ENCODE measurements at regions not wholly inside any gene's neighbourhood (a gene's known extent, or its start where the extent isn't known, plus 50 kb on each side); places are given as distances from the start of the nearest gene placed in this dataset.
"Not testable (repeated sequence)": the region's sequence is repeated elsewhere in the genome, so short reads cannot be mapped to it uniquely, and the experiment has no call there.

- H3K36me3 ChIP-seq (ENCODE audit: control insufficient read depth, insufficient read depth, low read length); H3K4me1 ChIP-seq (ENCODE audit: control insufficient read depth, insufficient read depth, low read length); H3K27ac ChIP-seq (ENCODE audit: insufficient read depth, low read depth, low read length, poor library complexity, severe bottlenecking); H3K27me3 ChIP-seq (ENCODE audit: control insufficient read depth, insufficient read depth, low read length, poor library complexity, severe bottlenecking); H3K4me3 ChIP-seq (ENCODE audit: insufficient read depth, low read depth, low read length): not testable (repeated sequence)
- H3K9me3 ChIP-seq (ENCODE audit: control insufficient read depth, low read length), result peaks cover 49% of the 10 kb centered on the region
- WGBS, 2 experiments, result 82 to 83% methylated on average over 17 of the region's 17 CpGs
Measured at GRCh38 chr21:9769718-9770690, 751.4 kb upstream of the TPTE start.

DNA sequence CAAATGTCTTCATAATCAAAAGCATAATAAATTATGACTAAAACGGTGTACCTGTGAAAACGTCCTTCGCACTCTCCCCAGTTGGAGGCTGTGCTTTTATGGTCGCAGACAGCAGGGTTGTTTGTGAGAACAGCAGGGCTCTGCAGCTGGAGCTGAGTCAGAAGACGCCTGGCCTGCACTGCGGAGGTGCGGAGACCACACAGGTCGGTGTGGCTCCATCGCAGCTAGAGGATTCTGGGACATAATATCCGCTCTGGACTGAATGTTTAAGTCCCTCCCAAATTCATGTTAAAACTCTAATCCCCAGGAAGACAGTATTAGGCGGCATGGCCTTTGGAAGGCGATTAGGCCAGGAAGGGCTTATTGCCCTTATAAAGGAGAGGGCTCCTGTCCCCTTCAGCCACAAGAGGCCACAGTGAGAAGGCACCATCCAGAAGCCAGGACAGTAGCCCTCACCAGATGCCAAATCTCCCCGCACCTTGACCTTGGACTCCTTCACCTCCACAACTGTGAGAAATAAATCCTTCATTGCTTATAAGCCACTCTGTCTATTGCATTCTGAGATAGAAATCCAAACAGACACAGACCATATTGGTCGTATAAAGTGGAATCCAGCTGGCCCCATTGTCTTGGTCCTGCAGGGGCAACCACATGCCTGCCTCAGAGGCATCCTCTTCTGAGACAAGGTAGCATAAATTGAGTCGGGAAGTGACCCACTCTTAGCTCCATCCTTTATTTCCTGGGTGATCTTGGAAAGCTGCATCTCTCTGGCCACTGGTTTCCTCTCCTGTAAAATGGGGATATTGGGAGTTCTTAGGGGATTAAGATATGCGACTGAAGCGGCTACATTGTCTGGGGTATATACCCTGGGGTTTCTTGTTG lies 749.7 kb upstream of the TPTE start:
- not testable (repeated sequence) for H3K27ac ChIP-seq (ENCODE audit: insufficient read depth, low read depth, low read length, poor library complexity, severe bottlenecking); H3K4me3 ChIP-seq (ENCODE audit: insufficient read depth, low read depth, low read length)
- whole genome bisulfite sequencing, 2 experiments, result 76 to 79% methylated on average over 17 of the region's 17 CpGs

GRCh38 chr21:9772348-9772672 lies 749.1 kb upstream of the TPTE start:
- no peaks in the 10 kb centered on the region for H3K4me1 ChIP-seq (ENCODE audit: control insufficient read depth, insufficient read depth, low read length)
- H3K27ac ChIP-seq (ENCODE audit: insufficient read depth, low read depth, low read length, poor library complexity, severe bottlenecking), result no peak overlapping the region
- H3K4me3 ChIP-seq (ENCODE audit: insufficient read depth, low read depth, low read length), result no peak overlapping the region
- H3K9me3 ChIP-seq (ENCODE audit: control insufficient read depth, low read length), result peaks cover 57% of the 10 kb centered on the region
- no peaks in the 10 kb centered on the region for H3K36me3 ChIP-seq (ENCODE audit: control insufficient read depth, insufficient read depth, low read length)
- WGBS, 2 experiments, result 66 to 67% methylated on average over 6 of the region's 6 CpGs
- H3K27me3 ChIP-seq (ENCODE audit: control insufficient read depth, insufficient read depth, low read length, poor library complexity, severe bottlenecking), result no peaks in the 10 kb centered on the region

More for the DNA sequence above, 749.7 kb upstream of the TPTE start:
- H3K27me3 ChIP-seq (ENCODE audit: control insufficient read depth, insufficient read depth, low read length, poor library complexity, severe bottlenecking); H3K4me1 ChIP-seq (ENCODE audit: control insufficient read depth, insufficient read depth, low read length); H3K36me3 ChIP-seq (ENCODE audit: control insufficient read depth, insufficient read depth, low read length): not testable (repeated sequence)
- H3K9me3 ChIP-seq (ENCODE audit: control insufficient read depth, low read length), result peaks cover 57% of the 10 kb centered on the region

DNA sequence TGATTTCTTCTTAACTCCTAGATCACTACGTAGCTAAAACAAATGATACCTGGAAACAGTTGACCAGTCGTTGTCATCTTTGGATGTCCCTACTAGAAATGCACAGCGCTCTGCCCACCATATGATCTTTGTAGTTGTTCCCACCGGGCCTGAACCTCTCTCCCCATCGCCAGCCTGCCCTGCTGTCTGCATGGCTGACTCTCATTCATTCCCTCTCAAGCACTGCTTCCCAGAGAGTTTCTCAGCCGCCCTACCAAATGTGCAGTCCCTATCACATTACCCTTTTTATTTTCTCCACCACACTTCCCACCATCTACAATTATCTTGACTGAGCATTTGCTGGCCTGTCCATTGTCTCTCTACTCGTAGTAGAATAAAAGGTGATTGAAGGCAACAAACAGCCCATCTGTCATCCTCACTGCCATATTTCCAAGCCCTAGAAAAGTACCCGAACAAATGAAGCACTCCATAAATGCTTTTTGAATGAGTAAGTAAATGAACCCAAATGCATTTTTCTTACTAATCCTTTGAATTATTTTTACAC lies 748.4 kb upstream of the TPTE start:
- 79 to 80% methylated on average over 8 of the region's 8 CpGs for WGBS, 2 experiments
- not testable (repeated sequence) for H3K4me3 ChIP-seq (ENCODE audit: insufficient read depth, low read depth, low read length)
- peaks cover 52% of the 10 kb centered on the region for H3K9me3 ChIP-seq (ENCODE audit: control insufficient read depth, low read length)

DNA sequence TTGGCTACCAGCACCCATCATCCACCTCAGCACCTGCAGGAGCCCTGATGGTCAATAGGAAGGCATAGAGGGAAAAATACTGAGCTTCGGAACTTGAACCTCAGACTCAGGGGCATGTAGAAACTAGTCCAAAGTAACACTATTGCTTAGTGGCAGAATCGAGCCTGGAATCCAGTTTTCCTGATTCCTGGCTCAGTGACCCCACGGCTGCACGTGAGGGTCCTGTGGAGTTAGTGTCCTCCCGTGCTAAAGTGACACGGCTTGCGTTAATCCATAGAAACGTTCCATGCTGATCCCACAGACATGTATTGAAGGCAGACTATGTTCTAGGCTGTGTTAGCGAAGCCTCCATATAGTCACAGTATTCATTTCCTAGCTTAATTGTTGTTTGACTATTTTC lies 747.0 kb upstream of the TPTE start:
- Histone ChIP-seq H3K9me3 (ENCODE audit: control insufficient read depth, low read length) (peaks cover 43% of the 10 kb centered on the region), H3K27ac (ENCODE audit: insufficient read depth, low read depth, low read length, poor library complexity, severe bottlenecking) (no peak overlapping the region), H3K36me3 (ENCODE audit: control insufficient read depth, insufficient read depth, low read length) (no peaks in the 10 kb centered on the region), H3K4me1 (ENCODE audit: control insufficient read depth, insufficient read depth, low read length) (no peaks in the 10 kb centered on the region), H3K27me3 (ENCODE audit: control insufficient read depth, insufficient read depth, low read length, poor library complexity, severe bottlenecking) (no peaks in the 10 kb centered on the region), H3K4me3 (ENCODE audit: insufficient read depth, low read depth, low read length) (no peak overlapping the region)
- 76 to 78% methylated on average over 9 of the region's 9 CpGs for WGBS, 2 experiments

More for the DNA sequence above, 748.4 kb upstream of the TPTE start:
- not testable (repeated sequence) for H3K27me3 ChIP-seq (ENCODE audit: control insufficient read depth, insufficient read depth, low read length, poor library complexity, severe bottlenecking); H3K36me3 ChIP-seq (ENCODE audit: control insufficient read depth, insufficient read depth, low read length); H3K4me1 ChIP-seq (ENCODE audit: control insufficient read depth, insufficient read depth, low read length); H3K27ac ChIP-seq (ENCODE audit: insufficient read depth, low read depth, low read length, poor library complexity, severe bottlenecking)

DNA sequence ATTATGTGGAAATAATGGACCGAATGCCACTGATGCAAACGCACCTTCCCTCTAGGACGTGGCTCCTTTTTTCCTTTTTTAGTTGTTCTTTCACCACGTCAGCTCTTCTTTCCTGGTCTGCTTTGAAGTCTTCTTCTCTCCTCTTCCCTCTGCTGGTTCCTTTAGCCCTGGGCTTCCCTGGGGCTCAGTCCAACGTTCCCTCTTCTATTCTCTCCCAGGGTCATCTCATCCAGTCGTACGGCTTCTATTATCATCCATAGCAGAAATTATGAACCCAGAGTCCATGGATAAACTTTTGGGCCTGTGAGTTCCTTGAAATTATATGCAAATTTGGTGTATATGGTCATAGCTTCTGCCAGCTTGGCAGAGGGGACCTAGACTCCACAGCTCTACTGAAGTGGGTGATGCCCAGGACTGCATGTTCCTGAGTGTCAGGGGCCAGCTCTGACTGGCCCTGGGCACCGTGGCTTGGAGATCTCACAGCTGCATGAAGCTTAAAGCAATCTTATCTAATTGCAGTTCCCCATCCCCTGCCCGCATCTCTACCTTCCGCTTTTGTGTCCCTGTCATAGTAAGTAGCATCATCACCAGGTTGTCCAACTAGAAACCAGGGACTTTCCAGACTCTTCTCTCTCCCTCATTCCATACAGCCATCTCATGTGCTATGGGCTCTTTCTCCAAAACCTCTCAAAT lies 746.3 kb upstream of the TPTE start:
- not testable (repeated sequence) for H3K36me3 ChIP-seq (ENCODE audit: control insufficient read depth, insufficient read depth, low read length); H3K27ac ChIP-seq (ENCODE audit: insufficient read depth, low read depth, low read length, poor library complexity, severe bottlenecking); H3K4me1 ChIP-seq (ENCODE audit: control insufficient read depth, insufficient read depth, low read length); H3K4me3 ChIP-seq (ENCODE audit: insufficient read depth, low read depth, low read length); H3K27me3 ChIP-seq (ENCODE audit: control insufficient read depth, insufficient read depth, low read length, poor library complexity, severe bottlenecking)
- WGBS, 2 experiments, result 74 to 75% methylated on average over 10 of the region's 10 CpGs
- H3K9me3 ChIP-seq (ENCODE audit: control insufficient read depth, low read length), result peaks cover 40% of the 10 kb centered on the region

DNA sequence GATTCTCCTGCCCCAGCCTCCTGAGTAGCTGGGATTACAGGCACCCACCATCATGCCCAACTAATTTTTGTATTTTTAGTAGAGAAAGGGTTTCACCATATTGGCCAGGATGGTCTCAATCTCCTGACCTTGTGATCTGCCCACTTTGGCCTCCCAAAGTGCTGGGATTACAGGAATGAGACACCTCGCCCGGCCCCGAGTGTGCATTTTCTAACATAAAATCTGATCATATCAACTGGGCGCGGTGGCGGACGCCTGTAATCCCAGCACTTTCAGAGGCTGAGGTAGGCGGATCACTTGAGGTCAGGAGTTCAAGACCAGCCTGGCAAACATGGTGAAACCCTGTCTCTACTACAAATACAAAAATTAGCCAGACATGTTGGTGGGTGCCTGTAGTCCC lies 745.5 kb upstream of the TPTE start:
- not testable (repeated sequence) for H3K36me3 ChIP-seq (ENCODE audit: control insufficient read depth, insufficient read depth, low read length); H3K27ac ChIP-seq (ENCODE audit: insufficient read depth, low read depth, low read length, poor library complexity, severe bottlenecking); H3K27me3 ChIP-seq (ENCODE audit: control insufficient read depth, insufficient read depth, low read length, poor library complexity, severe bottlenecking); H3K4me3 ChIP-seq (ENCODE audit: insufficient read depth, low read depth, low read length); H3K4me1 ChIP-seq (ENCODE audit: control insufficient read depth, insufficient read depth, low read length)
- peaks cover 42% of the 10 kb centered on the region for H3K9me3 ChIP-seq (ENCODE audit: control insufficient read depth, low read length)
- WGBS, 2 experiments, result 71 to 75% methylated on average over 8 of the region's 8 CpGs

DNA sequence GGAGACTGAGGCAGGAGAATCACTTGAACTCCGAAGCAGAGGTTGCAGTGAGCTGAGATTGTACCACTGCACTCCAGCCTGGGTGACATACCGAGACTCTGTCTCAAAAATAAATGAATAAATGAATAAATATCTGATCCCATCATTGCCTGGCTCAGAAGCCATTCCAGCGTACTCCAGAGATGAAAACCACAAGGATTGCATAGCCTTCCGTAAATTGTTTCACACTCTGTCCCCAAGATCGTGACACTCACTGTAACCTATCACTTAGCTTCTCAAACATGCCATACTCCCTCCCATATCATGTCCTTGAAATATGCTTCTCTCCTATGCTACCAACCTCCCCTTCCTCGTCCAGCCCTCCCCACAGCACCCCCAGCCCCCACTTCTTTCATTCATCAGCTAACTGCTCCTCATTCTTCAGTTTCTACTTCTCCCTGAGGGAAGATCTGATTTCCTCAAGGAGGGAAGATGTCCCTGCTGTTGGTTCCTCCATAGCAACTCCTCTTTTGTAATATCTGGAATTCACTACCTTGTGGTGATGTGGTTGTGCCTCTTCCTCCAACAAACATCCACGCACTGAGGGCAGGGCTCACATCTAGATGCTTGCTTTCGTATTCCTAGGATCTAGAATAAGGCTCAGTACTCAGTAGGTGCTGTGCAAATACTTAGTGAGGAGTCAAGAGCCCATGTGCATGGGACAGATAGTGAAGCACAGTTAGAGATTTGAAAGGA lies 744.9 kb upstream of the TPTE start:
- H3K4me3 ChIP-seq (ENCODE audit: insufficient read depth, low read depth, low read length); H3K4me1 ChIP-seq (ENCODE audit: control insufficient read depth, insufficient read depth, low read length); H3K36me3 ChIP-seq (ENCODE audit: control insufficient read depth, insufficient read depth, low read length); H3K27ac ChIP-seq (ENCODE audit: insufficient read depth, low read depth, low read length, poor library complexity, severe bottlenecking); H3K27me3 ChIP-seq (ENCODE audit: control insufficient read depth, insufficient read depth, low read length, poor library complexity, severe bottlenecking): not testable (repeated sequence)
- WGBS, 2 experiments, result 64 to 66% methylated on average over 6 to 7 of the region's 8 CpGs
- H3K9me3 ChIP-seq (ENCODE audit: control insufficient read depth, low read length), result peaks cover 40% of the 10 kb centered on the region

DNA sequence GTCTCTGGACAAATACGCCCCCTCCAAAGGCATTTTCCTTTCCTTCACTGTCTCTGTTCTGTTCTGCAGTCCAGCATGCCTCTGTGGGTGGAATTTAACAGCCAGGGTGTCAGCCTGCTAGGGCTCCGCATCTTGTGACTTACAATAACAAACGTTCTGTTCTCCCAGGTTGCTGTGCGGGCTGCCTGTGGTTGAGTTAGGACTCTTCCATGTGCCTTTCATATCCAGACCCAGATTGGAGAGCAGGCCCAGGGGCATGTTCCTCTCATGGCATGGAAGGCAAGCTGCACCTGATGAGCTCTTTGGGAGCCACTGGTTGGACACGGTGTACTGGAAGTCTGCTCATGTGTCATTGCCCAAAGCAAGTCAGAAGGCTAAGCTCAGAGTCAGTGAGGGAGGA lies 742.8 kb upstream of the TPTE start:
- WGBS, 2 experiments, result 83 to 84% methylated on average over 5 of the region's 5 CpGs
- peaks cover 34% of the 10 kb centered on the region for H3K9me3 ChIP-seq (ENCODE audit: control insufficient read depth, low read length)

More for the DNA sequence above, 742.8 kb upstream of the TPTE start:
- not testable (repeated sequence) for H3K27ac ChIP-seq (ENCODE audit: insufficient read depth, low read depth, low read length, poor library complexity, severe bottlenecking); H3K4me3 ChIP-seq (ENCODE audit: insufficient read depth, low read depth, low read length); H3K4me1 ChIP-seq (ENCODE audit: control insufficient read depth, insufficient read depth, low read length); H3K27me3 ChIP-seq (ENCODE audit: control insufficient read depth, insufficient read depth, low read length, poor library complexity, severe bottlenecking); H3K36me3 ChIP-seq (ENCODE audit: control insufficient read depth, insufficient read depth, low read length)

Data from ectodermal cell (in vitro differentiated cells).